ENCODE measurements at regions not wholly inside any gene's neighbourhood (a gene's known extent, or its start where the extent isn't known, plus 50 kb on each side); places are given as distances from the start of the nearest gene placed in this dataset.

DNA sequence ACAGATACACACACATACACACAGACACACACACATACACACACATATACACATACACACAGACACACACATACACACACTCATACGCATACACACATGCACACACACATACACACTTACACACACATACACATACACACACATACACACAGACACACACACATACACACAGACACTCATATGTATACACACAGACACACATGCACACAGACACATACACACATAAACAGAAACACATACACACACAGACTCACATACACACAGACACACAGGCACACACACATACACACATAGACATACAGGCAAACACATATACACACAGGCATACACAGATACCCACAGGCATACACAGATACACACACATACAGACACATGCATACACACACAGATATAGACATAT, 143.9 kb upstream of the LYZL2 start:
- TF ChIP-seq CTCF (IDR thresholded peaks at IDR 0.05): no peak
- no peak for TF ChIP-seq EZH2phosphoT487 (IDR thresholded peaks at IDR 0.05)
